HCT116 (cell line): ENCODE measurements at regions not wholly inside any gene's neighbourhood (a gene's known extent, or its start where the extent isn't known, plus 50 kb on each side); places are given as distances from the start of the nearest gene placed in this dataset.

Experiments
- EZH2 ChIP-seq: fragments of 200-600 bp; sonication (generic); IDR thresholded peaks from 2 replicates; pipeline ENCODE4 v1.6.1; 2017; ENCODE audit warnings: antibody characterized with exemption, mixed run types
- POLR2A ChIP-seq: IDR thresholded peaks from 2 replicates; pipeline ENCODE4 v1.7.0; 2011; ENCODE audit warnings: borderline replicate concordance; ENCODE audit not compliant: insufficient read depth, insufficient read length; ENCODE audit errors: extremely low read depth
- POLR2AphosphoS5 ChIP-seq: IDR thresholded peaks from 2 replicates; pipeline ENCODE4 v1.6.1; 2011; ENCODE audit warnings: mild to moderate bottlenecking, low read depth, low read length, moderate library complexity
- RAD21 ChIP-seq: IDR thresholded peaks from 2 replicates; pipeline ENCODE4 v1.6.1; 2012; ENCODE audit warnings: low read depth, mild to moderate bottlenecking
- SIN3A ChIP-seq: IDR thresholded peaks from 2 replicates; pipeline ENCODE4 v1.6.1; 2012; ENCODE audit warnings: low read depth
- TCF7L2 ChIP-seq: IDR thresholded peaks from 2 replicates; pipeline ENCODE4 v1.7.0; 2011; ENCODE audit warnings: borderline replicate concordance, inconsistent platforms; ENCODE audit not compliant: insufficient read depth, insufficient read length; ENCODE audit errors: extremely low read depth
- YY1 ChIP-seq: IDR thresholded peaks from 2 replicates; pipeline ENCODE4 v1.6.1; 2011; ENCODE audit warnings: low read length, low read depth, moderate library complexity, mild to moderate bottlenecking; ENCODE audit not compliant: insufficient replicate concordance; ENCODE audit errors: extremely low read depth
- TF ChIP-seq, protein P1 (sequence below), 3 experiments: fragments of 200-600 bp in 1 of 3; sonication (generic) in 1 of 3; IDR thresholded peaks in 2 of 3; conservative IDR thresholded peaks in 1 of 3; 2 replicates each; pipeline ENCODE4 v1.5.1; 2012 to 2017; ENCODE audit warnings: low read depth in 2 of 3, low read length in 2 of 3, antibody characterized with exemption in 1 of 3, borderline replicate concordance in 1 of 3, control low read depth in 1 of 3, mild to moderate bottlenecking in 1 of 3, mixed read lengths in 1 of 3, mixed run types in 1 of 3, moderate library complexity in 1 of 3; ENCODE audit not compliant: insufficient read depth in 1 of 3

DNA sequence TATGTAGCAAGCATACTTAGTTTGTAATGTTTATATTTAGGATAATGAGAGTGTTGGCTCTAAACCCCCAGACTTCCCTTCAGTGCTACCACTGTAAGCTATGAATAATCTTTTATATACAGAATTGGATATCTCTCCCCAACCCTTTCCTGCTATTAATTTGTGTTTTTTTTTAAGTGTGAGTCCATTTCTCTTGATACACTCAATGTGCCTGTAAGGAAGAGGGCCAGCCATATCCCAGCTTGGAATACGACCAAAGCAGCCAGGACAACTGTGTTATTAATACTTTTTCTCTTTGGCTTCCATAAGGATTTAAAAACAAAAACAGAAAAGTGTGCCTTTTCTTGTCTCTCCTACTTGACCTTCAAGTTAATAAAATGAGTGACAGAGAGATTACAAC, 116.7 kb downstream of the SNAPC1 start:
- TF ChIP-seq, protein P1, sequence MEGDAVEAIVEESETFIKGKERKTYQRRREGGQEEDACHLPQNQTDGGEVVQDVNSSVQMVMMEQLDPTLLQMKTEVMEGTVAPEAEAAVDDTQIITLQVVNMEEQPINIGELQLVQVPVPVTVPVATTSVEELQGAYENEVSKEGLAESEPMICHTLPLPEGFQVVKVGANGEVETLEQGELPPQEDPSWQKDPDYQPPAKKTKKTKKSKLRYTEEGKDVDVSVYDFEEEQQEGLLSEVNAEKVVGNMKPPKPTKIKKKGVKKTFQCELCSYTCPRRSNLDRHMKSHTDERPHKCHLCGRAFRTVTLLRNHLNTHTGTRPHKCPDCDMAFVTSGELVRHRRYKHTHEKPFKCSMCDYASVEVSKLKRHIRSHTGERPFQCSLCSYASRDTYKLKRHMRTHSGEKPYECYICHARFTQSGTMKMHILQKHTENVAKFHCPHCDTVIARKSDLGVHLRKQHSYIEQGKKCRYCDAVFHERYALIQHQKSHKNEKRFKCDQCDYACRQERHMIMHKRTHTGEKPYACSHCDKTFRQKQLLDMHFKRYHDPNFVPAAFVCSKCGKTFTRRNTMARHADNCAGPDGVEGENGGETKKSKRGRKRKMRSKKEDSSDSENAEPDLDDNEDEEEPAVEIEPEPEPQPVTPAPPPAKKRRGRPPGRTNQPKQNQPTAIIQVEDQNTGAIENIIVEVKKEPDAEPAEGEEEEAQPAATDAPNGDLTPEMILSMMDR (IDR thresholded peaks at IDR 0.05 in 2 of 3, conservative IDR thresholded peaks at IDR 0.05 in 1 of 3; ENCODE audit: borderline replicate concordance in 1 of 3, insufficient read depth in 1 of 3, low read depth in 2 of 3, low read length in 2 of 3), result no peak
- TF ChIP-seq YY1, result no peak
- no peak for TF ChIP-seq EZH2
- TF ChIP-seq POLR2A, result no peak
- no peak for TF ChIP-seq POLR2AphosphoS5
- TF ChIP-seq SIN3A, result no peak
- no peak for TF ChIP-seq TCF7L2
- no peak for TF ChIP-seq RAD21
